ENCODE measurements at regions not wholly inside any gene's neighbourhood (a gene's known extent, or its start where the extent isn't known, plus 50 kb on each side); places are given as distances from the start of the nearest gene placed in this dataset.
A peak's percentile ranks its signal among the peaks of the same experiment; 100 is the strongest.

GRCh38 chr13:74210693-74211393 is 76.6 kb upstream of the KLF12 start:
- no peak for DNase-seq

GRCh38 chr13:74206855-74207254 is 72.7 kb upstream of the KLF12 start:
- DNase-seq = no peak

GRCh38 chr13:74206061-74206561 is 71.9 kb upstream of the KLF12 start:
- DNase-seq = no peak

GRCh38 chr13:74205313-74205690 is 71.1 kb upstream of the KLF12 start:
- DNase-seq = no peak

- no peak for DNase-seq
Measured at GRCh38 chr13:74204602-74205312, 70.6 kb upstream of the KLF12 start.

GRCh38 chr13:74203576-74203975 is 69.4 kb upstream of the KLF12 start:
- DNase-seq = no peak

- DNase-seq = no peak
Measured at GRCh38 chr13:74202129-74202813, 68.1 kb upstream of the KLF12 start.

- DNase-seq = no peak
Measured at GRCh38 chr13:74201530-74201929, 67.3 kb upstream of the KLF12 start.

- no peak for DNase-seq
Measured at GRCh38 chr13:74200081-74200480, 65.9 kb upstream of the KLF12 start.

- DNase-seq = no peak
Measured at GRCh38 chr13:74197677-74198429, 63.6 kb upstream of the KLF12 start.

- no peak for DNase-seq
Measured at GRCh38 chr13:74194846-74195245, 60.6 kb upstream of the KLF12 start.

GRCh38 chr13:74193391-74193790 is 59.2 kb upstream of the KLF12 start:
- DNase-seq = no peak

- no peak for DNase-seq
Measured at GRCh38 chr13:74191410-74191809, 57.2 kb upstream of the KLF12 start.

GRCh38 chr13:74190999-74191398 is 56.8 kb upstream of the KLF12 start:
- DNase-seq = peak; percentile 9

GRCh38 chr13:74187564-74187963 is 53.4 kb upstream of the KLF12 start:
- DNase-seq = no peak

GRCh38 chr13:74184283-74184682 is 50.1 kb upstream of the KLF12 start:
- DNase-seq = no peak
